HepG2 (cell line): ENCODE measurements at regions not wholly inside any gene's neighbourhood (a gene's known extent, or its start where the extent isn't known, plus 50 kb on each side); places are given as distances from the start of the nearest gene placed in this dataset.

Experiments
- DNMT1 ChIP-seq: sonication (generic); formaldehyde crosslinking; IDR thresholded peaks from 2 replicates; pipeline ENCODE4 v1.5.1; 2020; ENCODE audit warnings: mild to moderate bottlenecking, missing genetic modification reagents
- ESRRA ChIP-seq: sonication (generic); formaldehyde crosslinking; IDR thresholded peaks from 2 replicates; pipeline ENCODE4 v1.5.1; 2020; ENCODE audit warnings: mild to moderate bottlenecking, low read depth, missing genetic modification reagents
- NFE2L2 ChIP-seq: fragments of 150-350 bp; IDR thresholded peaks from 2 replicates; pipeline ENCODE4 v1.6.1; 2014; ENCODE audit warnings: low read length
- POLR2A ChIP-seq, 2 experiments: IDR thresholded peaks; 2 replicates each; pipeline ENCODE4 v1.6.1; 2011; ENCODE audit warnings: low read depth in 2 of 2, low read length in 2 of 2, mild to moderate bottlenecking in 1 of 2, moderate library complexity in 1 of 2; ENCODE audit not compliant: insufficient read depth in 1 of 2
- ZNF207 ChIP-seq: fragments of 450-650 bp; IDR thresholded peaks from 2 replicates; pipeline ENCODE4 v1.6.1; 2016; ENCODE audit warnings: antibody characterized with exemption, borderline replicate concordance
- ZNF343 ChIP-seq: sonication (generic); formaldehyde crosslinking; IDR thresholded peaks from 2 replicates; pipeline ENCODE4 v1.4.0; 2020; ENCODE audit warnings: mild to moderate bottlenecking, missing genetic modification reagents
- ZNF567 ChIP-seq: sonication (generic); formaldehyde crosslinking; IDR thresholded peaks from 2 replicates; pipeline ENCODE4 v1.8.1; 2023; ENCODE audit warnings: mild to moderate bottlenecking, missing genetic modification reagents, borderline replicate concordance
- TF ChIP-seq, protein P1 (sequence below): sonication (generic); formaldehyde crosslinking; IDR thresholded peaks from 2 replicates; pipeline ENCODE4 v1.4.0; 2020; ENCODE audit warnings: missing genetic modification reagents
- TF ChIP-seq, protein P2 (sequence below): sonication (generic); formaldehyde crosslinking; IDR thresholded peaks from 2 replicates; pipeline ENCODE4 v1.5.1; 2020; ENCODE audit warnings: missing genetic modification reagents, mild to moderate bottlenecking, borderline replicate concordance
- TF ChIP-seq, protein P3 (sequence below): sonication (generic); formaldehyde crosslinking; IDR thresholded peaks from 2 replicates; pipeline ENCODE4 v1.8.0; 2022; ENCODE audit warnings: mild to moderate bottlenecking, missing genetic modification reagents, borderline replicate concordance
- TF ChIP-seq, protein P4 (sequence below): sonication (generic); formaldehyde crosslinking; IDR thresholded peaks from 2 replicates; pipeline ENCODE4 v1.8.0; 2022; ENCODE audit warnings: missing genetic modification reagents, mild to moderate bottlenecking, moderate library complexity, borderline replicate concordance

DNA sequence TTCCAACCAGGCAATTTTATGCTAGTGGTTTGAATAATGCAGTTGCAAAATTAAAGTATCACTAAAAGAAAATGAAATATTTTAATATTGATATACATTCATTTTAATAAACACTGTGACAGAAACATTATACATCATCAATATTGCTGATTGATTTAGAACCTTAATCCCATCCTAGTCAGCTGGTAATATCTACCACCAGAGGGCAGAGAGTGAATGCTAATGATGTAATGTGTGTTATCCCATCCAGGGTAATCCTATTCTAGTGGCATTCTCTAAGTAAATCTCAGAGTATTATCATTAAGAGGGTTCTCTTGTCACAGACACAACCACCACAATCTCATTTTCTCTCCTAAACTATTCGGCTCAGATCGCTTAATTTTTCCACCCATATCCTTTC lies 477.4 kb downstream of the CPS1 start:
- TF ChIP-seq, protein P1, sequence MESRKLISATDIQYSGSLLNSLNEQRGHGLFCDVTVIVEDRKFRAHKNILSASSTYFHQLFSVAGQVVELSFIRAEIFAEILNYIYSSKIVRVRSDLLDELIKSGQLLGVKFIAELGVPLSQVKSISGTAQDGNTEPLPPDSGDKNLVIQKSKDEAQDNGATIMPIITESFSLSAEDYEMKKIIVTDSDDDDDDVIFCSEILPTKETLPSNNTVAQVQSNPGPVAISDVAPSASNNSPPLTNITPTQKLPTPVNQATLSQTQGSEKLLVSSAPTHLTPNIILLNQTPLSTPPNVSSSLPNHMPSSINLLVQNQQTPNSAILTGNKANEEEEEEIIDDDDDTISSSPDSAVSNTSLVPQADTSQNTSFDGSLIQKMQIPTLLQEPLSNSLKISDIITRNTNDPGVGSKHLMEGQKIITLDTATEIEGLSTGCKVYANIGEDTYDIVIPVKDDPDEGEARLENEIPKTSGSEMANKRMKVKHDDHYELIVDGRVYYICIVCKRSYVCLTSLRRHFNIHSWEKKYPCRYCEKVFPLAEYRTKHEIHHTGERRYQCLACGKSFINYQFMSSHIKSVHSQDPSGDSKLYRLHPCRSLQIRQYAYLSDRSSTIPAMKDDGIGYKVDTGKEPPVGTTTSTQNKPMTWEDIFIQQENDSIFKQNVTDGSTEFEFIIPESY (CRISPR knock-in tag), result no peak
- TF ChIP-seq ZNF343 (CRISPR knock-in tag), result no peak
- TF ChIP-seq, protein P2, sequence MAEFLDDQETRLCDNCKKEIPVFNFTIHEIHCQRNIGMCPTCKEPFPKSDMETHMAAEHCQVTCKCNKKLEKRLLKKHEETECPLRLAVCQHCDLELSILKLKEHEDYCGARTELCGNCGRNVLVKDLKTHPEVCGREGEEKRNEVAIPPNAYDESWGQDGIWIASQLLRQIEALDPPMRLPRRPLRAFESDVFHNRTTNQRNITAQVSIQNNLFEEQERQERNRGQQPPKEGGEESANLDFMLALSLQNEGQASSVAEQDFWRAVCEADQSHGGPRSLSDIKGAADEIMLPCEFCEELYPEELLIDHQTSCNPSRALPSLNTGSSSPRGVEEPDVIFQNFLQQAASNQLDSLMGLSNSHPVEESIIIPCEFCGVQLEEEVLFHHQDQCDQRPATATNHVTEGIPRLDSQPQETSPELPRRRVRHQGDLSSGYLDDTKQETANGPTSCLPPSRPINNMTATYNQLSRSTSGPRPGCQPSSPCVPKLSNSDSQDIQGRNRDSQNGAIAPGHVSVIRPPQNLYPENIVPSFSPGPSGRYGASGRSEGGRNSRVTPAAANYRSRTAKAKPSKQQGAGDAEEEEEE (CRISPR knock-in tag), result no peak
- TF ChIP-seq DNMT1 (CRISPR knock-in tag), result no peak
- TF ChIP-seq ZNF207, result no peak
- no peak for TF ChIP-seq NFE2L2
- no peak for TF ChIP-seq POLR2A (IDR thresholded peaks at IDR 0.05; ENCODE audit: insufficient read depth in 1 of 2, low read depth in 2 of 2, low read length in 2 of 2)
- TF ChIP-seq ESRRA (CRISPR knock-in tag), result no peak
- TF ChIP-seq, protein P3, sequence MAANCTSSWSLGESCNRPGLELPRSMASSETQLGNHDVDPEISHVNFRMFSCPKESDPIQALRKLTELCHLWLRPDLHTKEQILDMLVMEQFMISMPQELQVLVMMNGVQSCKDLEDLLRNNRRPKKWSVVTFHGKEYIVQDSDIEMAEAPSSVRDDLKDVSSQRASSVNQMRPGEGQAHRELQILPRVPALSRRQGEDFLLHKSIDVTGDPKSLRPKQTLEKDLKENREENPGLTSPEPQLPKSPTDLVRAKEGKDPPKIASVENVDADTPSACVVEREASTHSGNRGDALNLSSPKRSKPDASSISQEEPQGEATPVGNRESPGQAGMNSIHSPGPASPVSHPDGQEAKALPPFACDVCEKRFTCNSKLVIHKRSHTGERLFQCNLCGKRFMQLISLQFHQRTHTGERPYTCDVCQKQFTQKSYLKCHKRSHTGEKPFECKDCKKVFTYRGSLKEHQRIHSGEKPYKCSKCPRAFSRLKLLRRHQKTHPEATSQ, result no peak
- TF ChIP-seq ZNF567 (CRISPR knock-in tag), result no peak
- TF ChIP-seq, protein P4, sequence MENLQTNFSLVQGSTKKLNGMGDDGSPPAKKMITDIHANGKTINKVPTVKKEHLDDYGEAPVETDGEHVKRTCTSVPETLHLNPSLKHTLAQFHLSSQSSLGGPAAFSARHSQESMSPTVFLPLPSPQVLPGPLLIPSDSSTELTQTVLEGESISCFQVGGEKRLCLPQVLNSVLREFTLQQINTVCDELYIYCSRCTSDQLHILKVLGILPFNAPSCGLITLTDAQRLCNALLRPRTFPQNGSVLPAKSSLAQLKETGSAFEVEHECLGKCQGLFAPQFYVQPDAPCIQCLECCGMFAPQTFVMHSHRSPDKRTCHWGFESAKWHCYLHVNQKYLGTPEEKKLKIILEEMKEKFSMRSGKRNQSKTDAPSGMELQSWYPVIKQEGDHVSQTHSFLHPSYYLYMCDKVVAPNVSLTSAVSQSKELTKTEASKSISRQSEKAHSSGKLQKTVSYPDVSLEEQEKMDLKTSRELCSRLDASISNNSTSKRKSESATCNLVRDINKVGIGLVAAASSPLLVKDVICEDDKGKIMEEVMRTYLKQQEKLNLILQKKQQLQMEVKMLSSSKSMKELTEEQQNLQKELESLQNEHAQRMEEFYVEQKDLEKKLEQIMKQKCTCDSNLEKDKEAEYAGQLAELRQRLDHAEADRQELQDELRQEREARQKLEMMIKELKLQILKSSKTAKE (CRISPR knock-in tag), result no peak
